Neutrophil (primary cell): ENCODE measurements at regions not wholly inside any gene's neighbourhood (a gene's known extent, or its start where the extent isn't known, plus 50 kb on each side); places are given as distances from the start of the nearest gene placed in this dataset.

Experiments
- H3K27ac ChIP-seq: fragments of 200-600 bp; sonication (generic); 2 replicates; pipeline ENCODE4 v1.5.1; 2016; ENCODE audit warnings: mild to moderate bottlenecking, moderate library complexity
- H3K27me3 ChIP-seq: fragments of 200-600 bp; sonication (generic); 2 replicates; pipeline ENCODE4 v1.6.0; 2016; ENCODE audit warnings: mild to moderate bottlenecking
- H3K36me3 ChIP-seq: fragments of 200-600 bp; sonication (generic); 2 replicates; pipeline ENCODE4 v1.5.1; 2017
- H3K4me1 ChIP-seq, 2 experiments: fragments of 200-600 bp in 1 of 2; sonication (generic) in 1 of 2; 1 replicate in 1 of 2; 2 replicates in 1 of 2; pipeline versions ENCODE4 v1.5.1 to v1.6.1; 2013 to 2016; ENCODE audit warnings: low read depth in 1 of 2, low read length in 1 of 2, mild to moderate bottlenecking in 1 of 2, moderate library complexity in 1 of 2; ENCODE audit not compliant: control insufficient read depth in 1 of 2, insufficient read depth in 1 of 2
- H3K4me3 ChIP-seq, 2 experiments: fragments of 200-600 bp in 1 of 2; sonication (generic) in 1 of 2; 1 replicate in 1 of 2; 2 replicates in 1 of 2; pipeline ENCODE4 v1.5.1; 2013 to 2016; ENCODE audit warnings: low read depth in 1 of 2, low read length in 1 of 2, mild to moderate bottlenecking in 1 of 2, moderate library complexity in 1 of 2
- H3K9me3 ChIP-seq: fragments of 200-600 bp; sonication (generic); 2 replicates; pipeline ENCODE4 v1.5.1; 2016
- CTCF ChIP-seq: fragments of 200-600 bp; sonication (generic); IDR thresholded peaks from 2 replicates; pipeline ENCODE4 v1.5.1; 2016; ENCODE audit warnings: antibody characterized with exemption

DNA sequence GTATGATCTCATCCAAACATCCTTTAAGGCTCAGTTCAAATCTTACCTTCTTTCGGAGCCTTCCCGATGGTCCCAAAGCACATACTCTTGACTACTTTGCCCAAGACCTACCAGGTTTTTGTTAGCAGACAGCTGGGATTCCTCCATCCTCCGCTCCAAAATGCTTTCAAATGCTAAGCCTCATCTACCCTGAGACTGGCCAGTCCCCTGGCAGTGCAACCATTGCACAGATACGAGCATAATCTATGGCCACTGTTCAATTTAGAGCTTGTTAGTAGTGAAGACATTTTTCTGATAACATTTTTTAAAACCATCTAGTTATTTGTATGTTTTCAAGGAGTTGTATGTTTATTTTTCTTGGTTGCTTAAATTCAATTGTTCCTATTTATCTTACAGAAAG, 264.4 kb upstream of the NR2F2 start:
- no peak for TF ChIP-seq CTCF
- no peaks in the 10 kb centered on the region for H3K27me3 ChIP-seq
- no peaks in the 10 kb centered on the region for H3K36me3 ChIP-seq
- no peak overlapping the region for H3K27ac ChIP-seq
- H3K9me3 ChIP-seq, result no peaks in the 10 kb centered on the region
- H3K4me3 ChIP-seq, result no peak overlapping the region
- H3K4me1 ChIP-seq, result peaks cover 0 to 7% of the 10 kb centered on the region in 2 experiments

DNA sequence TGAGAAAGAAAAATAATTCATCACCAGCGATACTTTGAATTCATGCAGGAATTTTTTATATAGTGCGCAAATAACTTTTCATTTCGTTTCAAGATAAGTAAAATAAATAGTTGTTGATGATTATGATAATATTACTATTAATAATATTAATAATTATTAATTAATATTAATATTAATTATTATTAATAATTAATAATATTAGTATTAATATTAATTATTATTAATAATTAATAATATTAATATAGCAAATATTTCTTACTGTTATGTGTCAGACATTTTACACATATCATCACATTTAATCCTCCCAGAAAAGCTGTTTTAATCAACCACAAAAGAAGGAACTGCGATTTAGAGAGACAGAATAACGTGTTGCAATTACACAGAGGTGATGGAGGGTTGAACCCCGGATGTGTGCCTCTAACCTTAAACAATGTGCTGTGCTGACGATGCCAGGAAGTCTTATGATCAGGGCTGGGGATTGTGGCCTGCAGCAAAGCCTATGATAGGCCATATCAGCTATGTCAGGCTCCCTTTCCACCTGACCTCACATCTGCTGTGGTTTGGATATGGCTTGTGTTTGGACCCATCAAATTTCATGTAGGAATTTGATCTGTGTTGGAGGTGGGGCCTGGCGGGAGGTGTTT, 263.5 kb upstream of the NR2F2 start:
- Histone ChIP-seq H3K4me3 (no peak overlapping the region), H3K4me1 (peaks cover 0 to 7% of the 10 kb centered on the region in 2 experiments), H3K36me3 (no peaks in the 10 kb centered on the region), H3K9me3 (no peaks in the 10 kb centered on the region), H3K27ac (no peak overlapping the region), H3K27me3 (no peaks in the 10 kb centered on the region)
- no peak for TF ChIP-seq CTCF

DNA sequence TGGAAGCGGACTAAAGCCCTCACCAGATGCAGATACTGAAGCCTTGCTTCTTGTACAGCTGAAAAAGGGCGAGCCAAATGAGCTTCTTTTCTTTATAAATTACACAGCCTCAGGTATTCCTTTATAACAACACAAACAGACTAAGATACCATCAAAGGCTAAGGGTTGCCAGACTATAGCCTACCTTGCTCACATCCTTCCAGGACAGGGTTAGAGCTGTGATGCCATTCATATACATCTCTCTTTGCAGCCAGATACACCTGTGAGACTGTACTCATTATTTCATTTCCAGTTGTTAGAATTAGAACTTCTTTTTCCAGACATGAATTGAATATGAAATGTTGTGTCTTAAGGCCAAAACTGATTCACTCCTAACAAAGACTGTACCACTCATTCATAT, 262.8 kb upstream of the NR2F2 start:
- no peak for TF ChIP-seq CTCF
- Histone ChIP-seq H3K4me1 (peaks cover 0 to 7% of the 10 kb centered on the region in 2 experiments), H3K27me3 (no peaks in the 10 kb centered on the region), H3K36me3 (no peaks in the 10 kb centered on the region), H3K4me3 (no peak overlapping the region), H3K9me3 (no peaks in the 10 kb centered on the region), H3K27ac (no peak overlapping the region)

DNA sequence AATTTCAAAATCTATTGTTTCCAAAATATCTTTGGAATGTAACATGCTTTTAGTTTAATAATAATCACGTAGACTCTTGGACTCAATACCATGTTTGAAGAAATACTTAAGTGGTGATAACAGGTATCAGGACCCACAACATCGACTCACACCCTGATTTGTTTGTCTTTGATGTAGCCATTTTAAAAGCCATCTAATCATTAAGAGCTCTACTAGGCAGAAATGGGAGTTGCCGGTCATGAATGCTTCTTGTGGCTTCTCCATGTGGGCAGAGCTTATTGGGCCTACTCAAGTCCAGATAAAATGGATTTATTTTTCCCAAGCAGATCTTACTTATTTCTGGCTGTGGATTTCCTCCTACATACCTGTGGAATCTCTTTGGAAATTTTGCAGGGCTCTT, 261.6 kb upstream of the NR2F2 start:
- H3K9me3 ChIP-seq, result no peaks in the 10 kb centered on the region
- no peaks in the 10 kb centered on the region for H3K36me3 ChIP-seq
- H3K27ac ChIP-seq, result no peak overlapping the region
- no peaks in the 10 kb centered on the region for H3K27me3 ChIP-seq
- peaks cover 0 to 7% of the 10 kb centered on the region in 2 experiments for H3K4me1 ChIP-seq
- no peak for TF ChIP-seq CTCF
- H3K4me3 ChIP-seq, result no peak overlapping the region

- Histone ChIP-seq H3K9me3 (no peaks in the 10 kb centered on the region), H3K27ac (no peak overlapping the region), H3K4me1 (peaks cover 0 to 7% of the 10 kb centered on the region in 2 experiments), H3K27me3 (no peaks in the 10 kb centered on the region), H3K36me3 (no peaks in the 10 kb centered on the region), H3K4me3 (no peak overlapping the region)
- no peak for TF ChIP-seq CTCF
Measured at GRCh38 chr15:96070636-96071035, 259.9 kb upstream of the NR2F2 start.

DNA sequence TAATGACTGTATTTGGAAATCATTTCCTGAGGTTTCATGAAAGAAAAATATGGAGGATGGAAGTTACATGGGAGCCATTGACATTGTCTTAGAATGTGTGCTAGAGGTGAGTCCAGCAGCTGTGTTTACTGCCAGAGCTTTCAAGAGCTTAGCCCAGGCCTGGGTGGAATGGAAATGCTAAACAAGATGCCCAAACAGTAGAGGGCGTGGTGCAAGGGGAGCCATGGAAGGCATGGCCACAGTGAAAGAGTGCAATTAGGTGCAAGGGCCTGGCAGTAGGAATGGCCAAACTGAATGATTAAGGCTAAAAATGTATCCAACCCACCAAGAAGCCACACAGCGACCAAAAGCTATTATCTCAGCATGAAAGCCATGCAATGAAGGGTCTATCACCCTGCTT, 257.7 kb upstream of the NR2F2 start:
- H3K27me3 ChIP-seq, result no peaks in the 10 kb centered on the region
- peaks cover 0 to 8% of the 10 kb centered on the region in 2 experiments for H3K4me1 ChIP-seq
- no peaks in the 10 kb centered on the region for H3K36me3 ChIP-seq
- no peak overlapping the region for H3K27ac ChIP-seq
- no peak overlapping the region for H3K4me3 ChIP-seq
- TF ChIP-seq CTCF, result no peak
- H3K9me3 ChIP-seq, result no peaks in the 10 kb centered on the region
